Osteoblast (primary cell): ENCODE measurements at regions not wholly inside any gene's neighbourhood (a gene's known extent, or its start where the extent isn't known, plus 50 kb on each side); places are given as distances from the start of the nearest gene placed in this dataset.
"Not testable (repeated sequence)": the region's sequence is repeated elsewhere in the genome, so short reads cannot be mapped to it uniquely, and the experiment has no call there.

Experiments used
- DNase-seq: peaks from one replicate; pipeline ENCODE4 v3.0.0; 2011; ENCODE audit warnings: low spot score, mixed read lengths; ENCODE audit not compliant: insufficient read length; ENCODE audit errors: missing footprints
- H2AFZ ChIP-seq: 2 replicates; pipeline ENCODE4 v1.6.0; 2011; ENCODE audit warnings: mild to moderate bottlenecking, low read length
- H3K27ac ChIP-seq: 2 replicates; pipeline ENCODE4 v1.5.1; 2011; ENCODE audit warnings: mild to moderate bottlenecking, low read depth, low read length, moderate library complexity
- H3K27me3 ChIP-seq: 2 replicates; pipeline ENCODE4 v1.6.0; 2012; ENCODE audit warnings: mild to moderate bottlenecking, control low read depth, inconsistent platforms, low read length, moderate library complexity; ENCODE audit not compliant: insufficient read depth
- H3K36me3 ChIP-seq: 2 replicates; pipeline ENCODE4 v1.5.1; 2011; ENCODE audit warnings: mild to moderate bottlenecking, low read length, control low read depth, moderate library complexity; ENCODE audit not compliant: insufficient read depth
- H3K4me1 ChIP-seq: 2 replicates; pipeline ENCODE4 v1.5.1; 2011; ENCODE audit warnings: mild to moderate bottlenecking, low read length, control low read depth, moderate library complexity; ENCODE audit not compliant: insufficient read depth
- H3K4me2 ChIP-seq: 2 replicates; pipeline ENCODE4 v1.6.0; 2011; ENCODE audit warnings: mild to moderate bottlenecking, low read length; ENCODE audit not compliant: insufficient read depth
- H3K4me3 ChIP-seq: fragments of 200-600 bp; sonication (generic); 3 replicates; pipeline ENCODE4 v1.5.1; 2012; ENCODE audit warnings: mild to moderate bottlenecking, low read length, inconsistent platforms; ENCODE audit not compliant: insufficient read depth
- H3K79me2 ChIP-seq: 2 replicates; pipeline ENCODE4 v1.6.0; 2012; ENCODE audit warnings: mild to moderate bottlenecking, low read length, control low read depth, inconsistent platforms; ENCODE audit not compliant: insufficient read depth
- H3K9me3 ChIP-seq: 2 replicates; pipeline ENCODE4 v1.5.1; 2011; ENCODE audit warnings: low read depth, low read length, control low read depth
- H4K20me1 ChIP-seq: 2 replicates; pipeline ENCODE4 v1.6.0; 2012; ENCODE audit warnings: mild to moderate bottlenecking, low read length, control low read depth; ENCODE audit not compliant: insufficient read depth
- CTCF ChIP-seq: IDR thresholded peaks from 2 replicates; pipeline ENCODE4 v1.5.1; 2011; ENCODE audit warnings: mild to moderate bottlenecking, low read depth, low read length, moderate library complexity; ENCODE audit errors: extremely low read depth

GRCh38 chrX:107348990-107349389 lies 100.5 kb upstream of the FRMPD3 start:
- no peaks in the 10 kb centered on the region for H3K9me3 ChIP-seq
- TF ChIP-seq CTCF, result no peak
- H3K4me1 ChIP-seq, result no peaks in the 10 kb centered on the region
- peaks cover 11% of the 10 kb centered on the region for H3K27me3 ChIP-seq
- H3K36me3 ChIP-seq, result no peaks in the 10 kb centered on the region
- no peak overlapping the region for H3K27ac ChIP-seq
- H4K20me1 ChIP-seq, result no peaks in the 10 kb centered on the region
- no peak overlapping the region for H3K4me2 ChIP-seq
- H3K4me3 ChIP-seq, result no peak overlapping the region
- DNase-seq, result no peak
- no peak overlapping the region for H2AFZ ChIP-seq
- no peaks in the 10 kb centered on the region for H3K79me2 ChIP-seq

- TF ChIP-seq CTCF, result no peak
- no peak overlapping the region for H3K4me3 ChIP-seq
- no peak overlapping the region for H2AFZ ChIP-seq
- peaks cover 30% of the 10 kb centered on the region for H3K27me3 ChIP-seq
- no peaks in the 10 kb centered on the region for H3K9me3 ChIP-seq
- no peaks in the 10 kb centered on the region for H3K4me1 ChIP-seq
- H3K36me3 ChIP-seq, result no peaks in the 10 kb centered on the region
- no peaks in the 10 kb centered on the region for H3K79me2 ChIP-seq
- no peak for DNase-seq
- no peak overlapping the region for H3K4me2 ChIP-seq
- H4K20me1 ChIP-seq, result no peaks in the 10 kb centered on the region
- H3K27ac ChIP-seq, result no peak overlapping the region
Observed at GRCh38 chrX:107355533-107355932, 93.9 kb upstream of the FRMPD3 start.

- H3K4me1 ChIP-seq, result no peaks in the 10 kb centered on the region
- no peak for DNase-seq
- H3K4me2 ChIP-seq, result no peak overlapping the region
- no peak for TF ChIP-seq CTCF
- H4K20me1 ChIP-seq, result no peaks in the 10 kb centered on the region
- H3K79me2 ChIP-seq, result no peaks in the 10 kb centered on the region
- H3K27ac ChIP-seq, result no peak overlapping the region
- peaks cover 29% of the 10 kb centered on the region for H3K27me3 ChIP-seq
- no peak overlapping the region for H3K4me3 ChIP-seq
- no peaks in the 10 kb centered on the region for H3K36me3 ChIP-seq
- H2AFZ ChIP-seq, result no peak overlapping the region
- no peaks in the 10 kb centered on the region for H3K9me3 ChIP-seq
Observed at GRCh38 chrX:107360788-107361360, 88.6 kb upstream of the FRMPD3 start.

- H3K4me1 ChIP-seq, H3K9me3 ChIP-seq, H3K4me3 ChIP-seq, H2AFZ ChIP-seq, H4K20me1 ChIP-seq, H3K4me2 ChIP-seq, H3K27me3 ChIP-seq, H3K36me3 ChIP-seq, H3K27ac ChIP-seq, DNase-seq, H3K79me2 ChIP-seq: not testable (repeated sequence)
Observed at GRCh38 chrX:107370185-107370584, 79.3 kb upstream of the FRMPD3 start.
